GM12878 (cell line): ENCODE measurements at regions not wholly inside any gene's neighbourhood (a gene's known extent, or its start where the extent isn't known, plus 50 kb on each side); places are given as distances from the start of the nearest gene placed in this dataset.
"Not testable (repeated sequence)": the region's sequence is repeated elsewhere in the genome, so short reads cannot be mapped to it uniquely, and the experiment has no call there.

ENCODE experiments used
- ATAC-seq: fragments of 200-7000 bp; cut with Tn5 transposase; 3 replicates; pipeline ENCODE4 v1.9.1; 2020; ENCODE audit warnings: mild to moderate bottlenecking, moderate library complexity
- BruUV-seq: library from RNA; stranded (reverse); fragments of 400-500 nt; replicated peaks from 2 replicates; lab custom pipeline; 2021; lab: Mats Ljungman, UMichigan
- CTCF ChIA-PET: fragments of 300-600 bp; sonication (Branson Sonifier 250); formaldehyde crosslinking; extraction: SDS; loops from one replicate; lab custom pipeline; 2021; ENCODE audit warnings: inconsistent platforms; lab: Yijun Ruan, JAX
- POLR2A ChIA-PET: fragments of 350-600 bp; formaldehyde crosslinking; extraction: SDS; loops from one replicate; lab custom pipeline; 2021; ENCODE audit warnings: inconsistent platforms; lab: Charles Lee
- RAD21 ChIA-PET: fragments of 300-600 bp; sonication (Branson Sonifier 250); formaldehyde crosslinking; loops from one replicate; lab custom pipeline; 2023; ENCODE audit warnings: antibody characterized with exemption; ENCODE audit not compliant: unreplicated experiment; lab: Charles Lee
- SMC1A ChIA-PET: fragments of 300-600 bp; sonication (Branson Sonifier 250); formaldehyde crosslinking; loops from one replicate; lab custom pipeline; 2023; ENCODE audit not compliant: unreplicated experiment, uncharacterized antibody; lab: Charles Lee
- DNase-seq: peaks from one replicate; pipeline ENCODE4 v3.0.0-alpha.2; 2011; ENCODE audit warnings: low read depth, low spot score
- FAIRE-seq: peaks from 3 replicates; lab custom pipeline; 2011; peaks lifted over from hg19 to GRCh38; lab: Jason Lieb, UNC
- H2AFZ ChIP-seq: 2 replicates; pipeline ENCODE4 v1.6.0; 2011; ENCODE audit warnings: low read depth, low read length, control low read depth; ENCODE audit not compliant: control insufficient read depth
- H3K27ac ChIP-seq: 2 replicates; pipeline ENCODE4 v1.5.1; 2011; ENCODE audit warnings: control low read depth; ENCODE audit not compliant: control insufficient read depth, insufficient read depth
- H3K27me3 ChIP-seq, 2 experiments: replicated peaks in 1 of 2; 2 replicates each; pipeline versions ENCODE4 v1.6.0 to v1.6.1; 2011; ENCODE audit warnings: low read length in 1 of 2; ENCODE audit not compliant: control insufficient read depth in 2 of 2, insufficient read depth in 2 of 2
- H3K36me3 ChIP-seq, 2 experiments: 2 replicates each; pipeline ENCODE4 v1.5.1; 2011; ENCODE audit warnings: low read length in 1 of 2; ENCODE audit not compliant: control insufficient read depth in 2 of 2, insufficient read depth in 2 of 2
- H3K4me1 ChIP-seq: 2 replicates; pipeline ENCODE4 v1.6.1; 2011; ENCODE audit warnings: mild to moderate bottlenecking, low read length, moderate library complexity, mixed read lengths; ENCODE audit not compliant: control insufficient read depth, insufficient read depth
- H3K4me2 ChIP-seq: 2 replicates; pipeline ENCODE4 v1.6.0; 2011; ENCODE audit warnings: control low read depth; ENCODE audit not compliant: control insufficient read depth, insufficient read depth
- H3K4me3 ChIP-seq: fragments of 200-600 bp; sonication (generic); 2 replicates; pipeline ENCODE4 v1.5.1; 2016
- H3K79me2 ChIP-seq: 2 replicates; pipeline ENCODE4 v1.6.0; 2011; ENCODE audit warnings: low read length; ENCODE audit not compliant: control insufficient read depth, insufficient read depth
- H3K9ac ChIP-seq: 2 replicates; pipeline ENCODE4 v1.8.0; 2011; ENCODE audit warnings: low read length, control low read depth, mixed read lengths; ENCODE audit not compliant: control insufficient read depth, insufficient read depth
- H3K9me3 ChIP-seq: replicated peaks from 3 replicates; pipeline ENCODE4 v1.5.1; 2011; ENCODE audit warnings: mild to moderate bottlenecking, low read length; ENCODE audit not compliant: control insufficient read depth, insufficient read depth
- H4K20me1 ChIP-seq: 2 replicates; pipeline ENCODE4 v1.6.0; 2011; ENCODE audit not compliant: control insufficient read depth, insufficient read depth
- WGBS: methylation state at CpG from one replicate; pipeline ENCODE4 v1.1.6; 2016; ENCODE audit warnings: low lambda C conversion rate; ENCODE audit not compliant: insufficient replicate concordance, insufficient coverage; ENCODE audit errors: missing lambda C conversion rate; 5-methylcytosine and 5-hydroxymethylcytosine counted together
- in situ Hi-C: fragments of 300-500 bp; cut with MboI; formaldehyde crosslinking; loops from 9 replicates; pipeline ENCODE4 v1.14.3; 2018; ENCODE audit warnings: mixed read lengths
- intact Hi-C: fragments of 100-400 bp; cut with micrococcal nuclease; formaldehyde crosslinking; loops from one replicate; pipeline ENCODE4 v1.14.2; 2022; ENCODE audit not compliant: unreplicated experiment

DNA sequence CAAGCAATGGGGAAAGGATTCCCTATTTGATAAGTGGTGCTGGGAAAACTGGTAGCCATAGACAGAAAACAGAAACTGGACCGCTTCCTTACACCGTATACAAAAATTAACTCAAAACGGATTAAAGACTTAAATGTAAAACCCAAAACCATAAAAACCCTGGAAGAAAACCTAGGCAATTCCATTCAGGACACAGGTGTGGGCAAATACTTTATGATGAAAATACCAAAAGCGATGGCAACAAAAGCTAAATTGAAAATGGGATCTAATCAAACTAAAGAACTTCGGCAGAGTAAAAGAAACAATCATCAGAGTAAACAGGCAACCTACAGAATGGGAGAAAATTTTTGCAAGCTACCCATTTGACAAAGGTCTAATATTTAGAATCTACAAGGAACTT, 91.1 kb downstream of the VPREB1 start:
- H3K36me3 ChIP-seq, H3K9me3 ChIP-seq, H3K4me3 ChIP-seq, H3K9ac ChIP-seq, ATAC-seq, POLR2A ChIA-PET, H3K27ac ChIP-seq, CTCF ChIA-PET, RAD21 ChIA-PET, H3K27me3 ChIP-seq, DNase-seq, in situ Hi-C loops, FAIRE-seq, BruUV-seq, intact Hi-C loops, H4K20me1 ChIP-seq, H3K4me2 ChIP-seq, H3K79me2 ChIP-seq, H3K4me1 ChIP-seq, H2AFZ ChIP-seq, SMC1A ChIA-PET: not testable (repeated sequence)
- WGBS: 58% methylated on average over 5 of the region's 5 CpGs

DNA sequence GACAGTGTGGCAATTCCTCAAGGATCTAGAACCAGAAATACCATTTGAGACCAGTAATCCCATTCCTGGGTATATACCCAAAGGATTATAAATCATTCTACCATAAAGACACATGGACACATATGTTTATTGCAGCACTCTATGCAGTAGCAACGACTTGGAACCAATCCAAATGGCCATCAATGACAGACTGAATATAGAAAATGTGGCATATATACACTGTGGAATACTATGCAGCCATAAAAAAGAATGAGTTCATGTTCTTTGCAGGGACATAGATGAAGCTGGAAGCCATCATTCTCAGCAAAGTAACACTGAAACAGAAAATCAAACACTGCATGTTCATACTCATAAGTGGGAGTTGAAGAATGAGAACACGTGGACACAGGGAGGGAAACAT, 91.7 kb downstream of the VPREB1 start:
- intact Hi-C loops, FAIRE-seq, RAD21 ChIA-PET, DNase-seq, H3K79me2 ChIP-seq, BruUV-seq, ATAC-seq, H3K9me3 ChIP-seq, H3K27me3 ChIP-seq, H3K4me1 ChIP-seq, H3K4me2 ChIP-seq, CTCF ChIA-PET, SMC1A ChIA-PET, H3K4me3 ChIP-seq, H4K20me1 ChIP-seq, H3K27ac ChIP-seq, H2AFZ ChIP-seq, H3K9ac ChIP-seq, POLR2A ChIA-PET, in situ Hi-C loops, H3K36me3 ChIP-seq: not testable (repeated sequence)
- WGBS: 25% methylated on average over 2 of the region's 2 CpGs

DNA sequence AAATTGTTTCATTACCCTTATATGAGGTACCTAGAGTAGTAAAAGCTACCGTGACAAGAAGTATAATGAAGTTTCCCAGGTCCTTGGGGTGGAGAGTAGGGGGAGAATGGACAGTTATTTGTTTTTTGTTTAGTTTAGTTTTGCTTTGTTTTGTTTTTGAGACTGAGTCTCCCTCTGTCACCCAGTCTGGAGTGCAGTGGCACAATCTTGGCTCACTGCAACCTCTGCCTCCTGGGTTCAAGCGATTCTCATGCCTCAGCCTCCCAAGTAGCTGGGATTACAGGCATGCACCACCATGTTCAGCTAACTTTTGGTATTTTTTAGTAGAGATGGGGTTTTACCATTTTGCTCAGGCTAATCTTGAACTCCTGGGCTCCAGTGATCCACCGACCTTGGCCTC, 94.2 kb downstream of the VPREB1 start:
- H3K36me3 ChIP-seq, BruUV-seq, H3K27ac ChIP-seq, H3K27me3 ChIP-seq, H3K79me2 ChIP-seq, H3K4me3 ChIP-seq, H2AFZ ChIP-seq, H3K9ac ChIP-seq, in situ Hi-C loops, POLR2A ChIA-PET, RAD21 ChIA-PET, SMC1A ChIA-PET, H4K20me1 ChIP-seq, H3K9me3 ChIP-seq, DNase-seq, intact Hi-C loops, CTCF ChIA-PET, H3K4me1 ChIP-seq, ATAC-seq, H3K4me2 ChIP-seq, FAIRE-seq: not testable (repeated sequence)
- WGBS: 39% methylated on average over 2 of the region's 3 CpGs
